Neural progenitor cell (in vitro differentiated cells): ENCODE measurements at regions not wholly inside any gene's neighbourhood (a gene's known extent, or its start where the extent isn't known, plus 50 kb on each side); places are given as distances from the start of the nearest gene placed in this dataset.

Experiments
- CTCF ChIP-seq: fragments of 200-600 bp; sonication (generic); IDR thresholded peaks from 2 replicates; pipeline ENCODE4 v1.5.1; 2017; ENCODE audit warnings: antibody characterized with exemption, mild to moderate bottlenecking
- EZH2 ChIP-seq: fragments of 200-600 bp; sonication (generic); IDR thresholded peaks from 2 replicates; pipeline ENCODE4 v1.6.1; 2017; ENCODE audit warnings: antibody characterized with exemption, mild to moderate bottlenecking, moderate library complexity
- EZH2phosphoT487 ChIP-seq: fragments of 200-600 bp; sonication (generic); IDR thresholded peaks from 2 replicates; pipeline ENCODE4 v1.6.1; 2017; ENCODE audit warnings: antibody characterized with exemption

DNA sequence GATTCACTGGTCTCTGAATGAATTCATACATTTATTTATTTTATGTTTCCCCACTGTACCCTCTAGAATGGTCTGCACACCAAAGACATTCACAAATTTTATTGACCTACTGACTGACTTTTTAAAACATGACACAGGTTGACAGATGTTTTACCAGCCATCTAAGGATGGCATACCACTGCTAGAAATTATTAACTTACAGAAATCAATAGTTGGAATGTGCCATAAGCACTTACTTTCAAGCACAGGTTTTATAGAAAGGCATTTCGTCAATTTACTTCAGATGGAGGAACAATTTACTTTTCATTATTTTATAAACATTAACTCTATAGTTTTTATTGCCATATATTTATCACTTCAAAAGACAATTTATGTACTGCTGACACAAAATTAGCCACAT, 448.7 kb upstream of the FBXO33 start:
- TF ChIP-seq CTCF (no peak), EZH2 (no peak), EZH2phosphoT487 (no peak)
